OCI-LY3 (cell line): ENCODE measurements at regions not wholly inside any gene's neighbourhood (a gene's known extent, or its start where the extent isn't known, plus 50 kb on each side); places are given as distances from the start of the nearest gene placed in this dataset.

Experiments used
- CTCF ChIP-seq: fragments of 200-600, 300-600 bp; sonication (generic); IDR thresholded peaks from 2 replicates; pipeline ENCODE4 v1.5.1; 2014; ENCODE audit warnings: antibody characterized with exemption, low read length, low read depth
- EZH2phosphoT487 ChIP-seq: fragments of 200-600 bp; shearing (Covaris generic); IDR thresholded peaks from 2 replicates; pipeline ENCODE4 v1.6.1; 2018; ENCODE audit warnings: antibody characterized with exemption, mixed run types, low read depth

- TF ChIP-seq CTCF: no peak
- TF ChIP-seq EZH2phosphoT487: no peak
These were observed 390.7 kb downstream of the PLK2 start for GRCh38 chr5:58069016-58069705.
